HG02610 (cell line): ENCODE measurements at regions not wholly inside any gene's neighbourhood (a gene's known extent, or its start where the extent isn't known, plus 50 kb on each side); places are given as distances from the start of the nearest gene placed in this dataset.

ENCODE experiments used
- ATAC-seq: cut with Tn5 transposase; IDR thresholded peaks from one replicate; pipeline ENCODE4 v1.9.1; 2021; ENCODE audit warnings: mild to moderate bottlenecking, moderate library complexity; ENCODE audit not compliant: unreplicated experiment

DNA sequence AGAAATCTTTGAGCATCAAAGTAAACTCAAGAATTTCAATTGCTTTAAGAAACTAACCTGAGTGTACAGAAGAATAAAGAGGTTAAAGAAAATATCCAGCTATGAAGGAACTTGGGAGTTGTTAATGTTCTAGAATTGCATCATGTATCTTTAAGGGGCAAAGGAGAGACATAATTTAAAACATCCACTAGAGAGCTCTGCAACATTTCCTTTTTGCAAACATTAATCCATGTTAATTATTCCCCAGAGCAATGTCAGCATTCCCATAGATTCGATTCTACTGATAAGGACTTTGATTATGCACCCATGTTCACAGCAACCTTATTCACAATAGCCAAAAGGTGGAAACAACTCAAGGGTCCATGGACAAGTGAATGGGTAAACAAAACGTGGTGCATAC lies 80.2 kb upstream of the SORBS2 start:
- no peak for ATAC-seq

DNA sequence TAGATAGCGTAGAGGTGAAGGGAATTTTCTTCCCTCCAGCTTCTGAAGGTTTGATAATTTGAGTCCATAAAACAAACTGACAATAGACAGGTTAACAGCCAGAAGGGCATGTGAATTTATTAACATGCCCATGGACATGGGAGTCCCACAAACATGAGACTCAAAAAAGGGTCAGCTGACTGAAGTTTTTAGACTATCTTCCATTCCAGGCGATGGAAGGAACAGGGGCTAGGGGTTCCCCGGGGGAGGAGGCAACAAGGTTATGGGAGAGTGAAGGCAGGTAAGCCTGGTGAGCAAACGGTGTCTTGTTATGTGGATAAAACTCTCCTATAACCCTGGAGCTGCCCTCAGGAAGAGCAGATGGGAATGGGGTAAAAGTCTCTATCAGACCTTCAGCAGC lies 81.5 kb upstream of the SORBS2 start:
- no peak for ATAC-seq

DNA sequence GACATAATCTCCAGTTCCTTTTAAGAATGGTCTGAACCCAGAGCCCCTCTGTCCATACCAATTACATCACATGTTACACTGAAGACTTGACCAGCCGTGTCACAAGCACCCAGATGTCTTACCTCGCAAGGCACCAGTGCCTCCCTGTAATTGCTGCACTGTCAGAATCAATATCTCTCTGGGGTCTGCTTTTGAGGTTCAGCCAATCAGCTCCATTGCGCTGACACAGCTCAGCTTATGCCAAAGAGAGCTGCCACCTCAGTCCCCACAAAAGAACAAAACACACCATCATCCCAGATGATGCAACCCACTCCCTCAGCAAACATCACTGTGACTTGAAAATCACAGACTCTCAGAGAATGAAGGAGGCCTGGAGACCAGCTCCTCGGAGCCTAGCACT lies 82.5 kb upstream of the SORBS2 start:
- ATAC-seq: no peak

DNA sequence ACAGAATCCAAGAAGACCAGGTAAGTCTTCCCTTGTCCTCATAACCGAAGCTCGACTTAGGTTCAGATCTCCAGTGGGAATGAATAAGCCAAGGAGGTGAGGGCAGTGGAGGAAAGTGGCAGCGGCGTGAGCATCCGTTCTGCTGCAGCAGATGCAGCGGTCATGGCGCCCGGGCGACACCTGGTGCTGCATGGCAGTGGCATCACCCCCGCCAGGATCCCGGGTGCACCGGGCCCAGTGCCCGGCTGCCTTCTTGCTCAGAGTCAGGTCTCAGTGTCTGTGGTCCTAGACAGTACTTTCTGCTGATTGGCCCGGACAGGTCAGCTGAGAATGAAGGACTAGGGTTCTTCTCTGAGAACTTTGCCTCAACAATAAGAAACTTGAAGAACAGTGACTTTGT lies 83.4 kb upstream of the SORBS2 start:
- ATAC-seq: no peak

DNA sequence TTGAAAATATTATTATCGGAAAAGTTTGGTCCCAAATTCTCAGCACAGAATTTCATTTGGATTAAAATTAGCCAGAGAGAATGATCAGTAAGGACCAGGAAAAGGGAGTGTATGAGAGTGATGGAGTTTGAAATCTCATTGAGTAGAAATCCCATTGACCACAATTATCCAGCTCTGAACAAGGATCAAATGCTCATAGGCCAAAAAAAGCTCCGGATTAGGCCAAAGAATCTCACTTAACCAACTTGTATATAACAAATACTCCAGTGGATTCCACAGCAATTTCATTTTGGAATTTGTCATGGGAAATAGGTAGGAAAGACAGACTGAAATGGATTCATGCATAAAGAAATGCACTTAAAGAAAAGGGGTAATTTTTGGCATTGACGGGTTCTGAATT lies 83.9 kb upstream of the SORBS2 start:
- ATAC-seq: no peak

DNA sequence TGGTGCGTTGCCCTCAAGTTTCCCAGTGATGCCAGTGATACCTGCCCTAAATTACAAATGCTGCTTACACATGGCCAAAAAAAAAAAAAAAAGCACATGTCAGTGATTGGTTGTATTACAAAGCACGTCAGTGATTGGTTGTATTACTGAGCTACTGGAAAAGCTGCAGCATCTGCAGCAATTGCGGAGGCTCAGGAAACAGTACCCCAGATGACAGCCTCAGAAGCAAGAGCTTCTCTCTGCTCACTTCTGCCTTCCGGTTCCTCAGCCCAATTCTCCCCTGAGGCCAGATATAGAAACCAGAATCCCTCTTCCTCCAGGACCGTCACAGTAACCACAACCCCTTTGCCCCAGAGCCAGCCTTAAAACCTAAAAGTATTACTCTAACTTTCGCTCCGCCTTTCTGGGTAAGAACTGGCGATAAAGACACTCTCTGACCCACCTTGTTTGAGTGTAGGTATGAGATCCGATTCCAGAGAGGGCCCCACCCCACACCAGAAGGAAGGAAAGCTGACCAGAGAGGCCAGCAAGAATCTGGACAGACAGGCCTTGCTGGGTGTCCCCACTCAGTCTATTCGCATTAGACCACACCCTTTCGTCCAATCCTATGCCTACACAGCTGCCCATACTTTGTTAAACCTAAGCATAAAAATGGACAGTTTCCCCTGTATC lies 85.0 kb upstream of the SORBS2 start:
- ATAC-seq: no peak

DNA sequence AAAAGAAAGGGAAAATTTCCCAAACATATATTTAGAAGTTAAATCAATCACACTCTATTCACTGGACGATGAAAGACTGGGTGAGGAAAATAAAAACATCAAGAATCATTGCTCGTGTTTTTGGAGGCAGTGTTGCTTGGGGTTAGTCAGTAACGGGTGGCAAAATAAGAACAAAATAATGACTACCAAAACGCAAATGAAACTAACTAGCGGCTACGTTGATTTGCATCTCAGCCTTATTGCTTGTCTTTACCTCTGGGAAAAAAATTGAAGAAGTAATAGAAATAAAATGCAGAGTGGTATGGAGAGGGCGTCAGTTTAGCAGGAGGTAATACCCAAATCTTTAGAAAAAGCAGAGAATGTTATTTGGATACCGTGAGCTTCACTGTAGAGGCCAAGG lies 86.4 kb upstream of the SORBS2 start:
- no peak for ATAC-seq

DNA sequence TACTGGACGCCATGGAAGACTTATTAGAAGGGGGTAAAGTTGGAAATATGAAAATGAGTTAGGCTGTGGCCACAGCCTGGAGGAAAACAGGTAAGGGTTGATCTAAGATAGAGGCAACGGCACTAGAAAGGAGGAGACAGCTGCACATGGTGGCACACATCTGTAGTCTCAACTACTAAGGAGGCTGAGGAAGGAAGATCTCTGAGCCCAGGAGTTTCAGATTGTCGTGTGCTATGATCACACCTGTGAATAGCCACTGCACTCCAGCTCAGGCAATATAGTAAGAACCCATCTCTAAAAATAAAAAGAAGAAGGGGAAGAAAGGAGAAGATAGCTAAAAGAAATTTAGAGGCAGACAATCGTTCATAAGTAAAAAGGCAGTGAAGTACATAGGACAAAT lies 87.8 kb upstream of the SORBS2 start:
- no peak for ATAC-seq

DNA sequence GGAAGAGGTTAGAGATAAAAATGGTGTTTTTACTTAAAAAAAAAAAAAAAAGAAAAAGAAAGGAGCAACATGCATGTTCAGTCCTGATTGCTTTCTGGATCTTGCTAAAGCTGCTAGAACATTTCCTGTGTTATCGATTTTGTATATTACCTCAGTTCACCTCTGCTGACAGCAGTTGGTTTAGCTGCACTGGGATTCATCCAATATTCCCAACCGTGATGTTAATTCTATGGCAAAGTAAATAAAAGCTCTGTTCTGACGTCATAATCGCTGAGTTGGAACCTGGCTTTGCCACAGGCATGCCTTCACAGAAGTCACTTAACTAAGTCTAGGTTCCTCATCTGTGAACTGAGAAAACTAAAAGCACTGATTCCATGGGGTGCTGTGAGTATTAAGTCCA lies 90.7 kb upstream of the SORBS2 start:
- no peak for ATAC-seq

DNA sequence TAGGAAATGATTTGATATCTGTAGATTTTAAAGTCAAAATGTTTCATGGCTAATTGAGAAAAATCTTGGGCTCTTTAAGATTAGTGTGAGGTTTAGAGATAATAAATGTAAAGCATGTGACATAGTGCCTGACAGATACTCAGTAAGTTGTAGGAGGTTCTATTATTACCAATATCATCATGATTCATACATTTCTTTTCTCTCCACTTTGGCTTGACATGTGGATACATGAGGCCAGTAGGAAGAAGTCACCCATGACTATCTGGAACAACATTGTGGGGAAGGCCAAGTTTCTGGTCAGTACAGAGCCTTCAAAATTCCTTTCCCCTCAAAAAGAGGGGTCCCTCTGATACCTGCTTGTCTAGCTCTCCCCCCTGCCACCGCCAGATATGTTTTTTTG lies 91.2 kb upstream of the SORBS2 start:
- ATAC-seq: no peak

DNA sequence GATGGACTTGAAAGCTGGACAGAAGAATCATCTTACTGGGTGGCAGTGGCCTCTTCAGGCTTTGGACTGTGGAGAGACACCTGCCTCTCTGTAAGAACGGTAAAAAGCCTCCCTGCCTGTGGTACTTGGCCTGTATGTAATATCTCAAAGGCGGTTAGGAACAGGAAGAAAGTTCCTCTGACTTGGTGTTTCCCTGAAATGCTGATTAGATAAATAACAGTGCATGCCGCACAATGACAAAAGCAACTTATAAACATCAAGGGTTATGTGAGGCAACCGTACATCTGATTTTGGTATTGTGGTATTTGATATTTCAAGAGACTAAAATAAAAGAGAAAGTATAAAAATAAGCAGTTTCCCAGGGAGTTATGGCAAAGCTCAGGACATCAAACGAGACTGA lies 92.4 kb upstream of the SORBS2 start:
- no peak for ATAC-seq

DNA sequence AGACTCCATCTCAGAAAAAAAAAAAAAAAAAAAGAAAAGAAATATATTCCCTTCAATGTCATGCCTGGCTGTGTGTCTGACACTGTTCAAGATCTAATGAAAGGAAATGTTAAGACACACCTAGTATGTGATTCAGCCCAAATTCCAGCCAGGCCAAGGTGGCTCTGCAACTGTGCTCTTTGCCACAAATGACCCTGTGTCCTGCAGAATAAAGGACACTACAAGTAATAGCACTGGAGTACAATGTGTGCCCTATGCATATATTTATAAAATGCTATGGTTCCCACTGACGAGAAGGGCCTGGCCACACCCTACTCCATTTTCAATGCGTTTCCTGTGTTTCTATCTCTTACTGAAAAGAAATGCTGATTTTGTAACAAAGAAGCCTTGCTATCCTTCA lies 98.0 kb upstream of the SORBS2 start:
- no peak for ATAC-seq

DNA sequence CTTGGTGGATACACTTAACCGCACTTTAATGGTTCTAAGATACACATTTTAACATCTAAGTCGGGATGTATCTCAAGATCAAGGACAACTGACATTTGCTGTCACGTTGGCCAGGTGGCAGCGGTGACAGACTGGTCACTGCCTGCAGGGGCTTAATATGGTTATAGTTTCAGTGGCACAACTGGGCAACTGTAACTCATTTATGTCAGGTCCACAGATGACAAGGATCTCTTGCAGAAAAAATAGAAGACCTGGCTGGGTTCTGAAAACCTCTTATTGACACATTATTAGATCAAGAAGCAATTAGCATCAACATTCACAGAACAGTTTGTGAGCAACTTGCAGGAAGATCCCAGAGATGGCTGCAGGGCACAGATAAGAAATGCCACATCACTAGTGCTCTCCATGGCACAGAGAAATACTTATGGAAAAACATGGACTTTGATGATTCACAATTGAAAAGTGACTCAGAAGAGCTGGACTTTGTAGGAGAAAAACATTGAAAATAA lies 99.6 kb upstream of the SORBS2 start:
- ATAC-seq: no peak

DNA sequence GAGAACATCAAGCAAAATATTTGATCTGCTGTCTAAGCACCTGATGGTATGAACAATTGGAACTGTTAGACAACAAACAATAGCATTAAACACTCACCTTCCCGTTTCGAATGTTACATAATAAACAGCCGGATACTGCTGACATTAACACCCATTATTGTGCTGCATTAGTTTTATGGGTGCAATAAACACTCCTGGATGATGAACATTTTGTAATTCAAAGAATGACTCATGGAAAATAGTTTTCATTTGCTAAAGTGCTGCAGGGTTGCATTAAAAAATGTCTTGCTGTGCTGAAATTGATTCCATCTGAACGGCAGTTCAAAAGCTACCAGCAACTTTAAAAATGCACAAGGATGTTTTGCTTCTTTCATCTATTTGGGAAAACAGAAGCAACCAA lies 100.8 kb upstream of the SORBS2 start:
- no peak for ATAC-seq

DNA sequence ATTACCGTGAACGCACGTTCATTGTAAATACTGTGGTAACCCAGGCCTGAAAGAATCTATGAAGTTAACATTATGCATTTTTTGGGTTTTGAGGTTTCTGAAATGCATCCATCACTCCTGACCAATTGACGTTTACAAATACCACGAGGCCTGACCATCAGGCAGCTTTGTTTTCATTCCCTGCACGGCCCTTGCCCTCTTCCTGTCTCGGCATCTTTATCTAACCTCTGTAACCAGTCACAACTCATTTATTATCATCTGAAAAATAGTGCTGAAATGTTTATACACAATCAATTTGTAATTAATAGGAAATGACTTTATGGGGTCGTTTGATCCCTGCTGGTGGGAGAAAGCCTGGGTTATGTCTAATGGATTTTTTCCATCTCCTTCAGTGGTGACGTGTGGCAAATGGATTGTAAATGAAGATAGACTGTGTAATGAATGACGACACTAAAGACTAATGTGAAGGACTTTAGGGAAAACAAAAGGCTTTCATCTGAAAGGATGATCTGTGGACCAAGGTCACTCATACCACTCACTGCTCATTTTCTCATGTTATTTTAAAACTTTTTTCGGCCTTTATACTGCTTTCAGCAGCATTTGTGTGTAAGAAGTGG lies 102.7 kb upstream of the SORBS2 start:
- no peak for ATAC-seq

DNA sequence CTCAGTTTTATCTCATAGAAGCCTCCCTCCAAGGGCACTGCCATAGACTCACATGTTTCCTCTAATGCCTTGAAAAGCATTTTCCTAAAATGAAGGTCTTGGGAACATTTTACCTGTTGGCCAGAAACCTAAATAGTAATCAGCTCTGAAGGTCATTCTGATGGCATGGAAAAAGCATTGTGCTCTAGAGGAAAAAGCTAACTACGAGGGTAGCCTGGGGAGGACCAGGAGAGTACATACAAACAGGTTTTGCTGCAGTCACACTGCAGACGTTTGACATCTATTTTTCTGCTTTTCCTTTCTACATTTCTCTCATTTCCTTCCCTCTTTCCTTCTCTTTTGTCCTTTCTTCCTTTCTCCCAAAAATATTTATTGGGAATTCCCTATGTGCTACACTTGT lies 103.3 kb upstream of the SORBS2 start:
- ATAC-seq: no peak

DNA sequence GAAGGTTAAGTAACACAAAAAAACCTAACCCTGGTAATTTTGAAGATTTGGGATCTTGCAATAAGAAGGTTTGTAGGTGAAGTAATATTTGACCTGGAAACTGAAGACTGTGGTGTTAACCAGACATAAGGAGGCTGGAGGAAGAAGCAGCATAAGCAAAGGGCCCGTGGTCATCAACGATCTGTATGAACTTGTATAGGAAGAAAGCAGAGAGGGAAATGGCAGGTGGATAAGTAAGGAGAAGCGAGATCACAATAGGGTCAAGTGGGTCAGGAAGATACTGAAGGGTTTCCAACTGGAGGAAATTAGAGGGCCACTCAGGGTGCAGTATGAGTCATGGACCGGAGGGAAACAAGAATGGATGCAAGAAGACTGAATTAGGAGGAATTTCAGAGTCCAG lies 103.8 kb upstream of the SORBS2 start:
- ATAC-seq: no peak

DNA sequence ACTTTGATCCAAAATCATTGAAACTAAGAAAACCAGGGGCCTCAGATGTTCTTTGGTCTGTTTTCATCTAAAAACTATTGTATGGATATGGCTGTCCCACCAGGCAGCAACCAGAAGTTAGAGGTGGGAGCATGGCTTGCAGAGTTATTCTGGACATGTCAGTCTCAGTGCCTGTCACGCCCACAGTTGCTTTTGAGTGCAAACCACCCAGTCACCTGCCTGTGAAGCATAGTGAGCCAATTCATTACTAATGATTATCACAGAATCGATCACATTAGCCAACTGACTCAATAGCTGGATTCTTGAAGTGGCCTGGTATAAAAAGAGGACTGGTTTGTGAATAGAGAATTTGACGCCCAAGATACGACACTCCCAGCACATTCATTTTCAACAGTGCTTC lies 104.2 kb upstream of the SORBS2 start:
- no peak for ATAC-seq

DNA sequence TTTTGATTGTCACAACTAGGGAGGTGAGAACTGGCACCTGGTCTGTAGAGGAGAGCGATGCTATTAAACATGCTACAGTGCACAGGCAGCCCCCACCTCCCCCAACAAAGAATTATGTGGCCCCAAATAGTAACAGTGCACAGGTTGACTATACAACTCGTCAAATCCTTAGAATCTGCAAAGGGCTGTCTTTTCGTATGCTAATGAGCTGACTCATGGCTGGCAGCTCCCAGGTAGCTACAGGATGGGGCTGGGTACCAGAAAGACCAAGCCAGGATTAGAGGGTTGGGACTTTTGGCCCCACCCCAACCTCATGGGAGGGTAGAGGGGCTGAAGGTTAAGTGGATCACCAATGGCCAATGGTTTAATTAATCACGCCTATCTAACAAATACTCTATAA lies 104.7 kb upstream of the SORBS2 start:
- no peak for ATAC-seq

DNA sequence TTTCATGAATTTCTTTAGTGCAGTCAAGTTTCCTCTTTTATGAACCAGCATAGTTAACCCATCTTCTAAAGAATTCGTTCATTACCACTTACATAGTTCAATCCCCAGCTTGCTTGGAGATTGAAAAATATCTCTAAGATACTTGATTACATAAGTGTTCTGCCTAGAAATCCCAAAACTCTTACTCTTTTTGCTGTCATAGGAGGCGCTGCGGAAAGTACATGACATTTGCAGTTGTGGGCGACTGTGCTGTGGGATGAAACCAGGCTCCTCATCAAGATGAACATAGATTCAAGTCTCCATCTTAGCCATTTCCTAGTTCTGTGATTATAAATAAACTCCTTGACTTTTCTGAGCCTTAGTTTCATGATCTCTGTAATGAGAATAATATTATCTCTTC lies 107.1 kb upstream of the SORBS2 start:
- no peak for ATAC-seq

DNA sequence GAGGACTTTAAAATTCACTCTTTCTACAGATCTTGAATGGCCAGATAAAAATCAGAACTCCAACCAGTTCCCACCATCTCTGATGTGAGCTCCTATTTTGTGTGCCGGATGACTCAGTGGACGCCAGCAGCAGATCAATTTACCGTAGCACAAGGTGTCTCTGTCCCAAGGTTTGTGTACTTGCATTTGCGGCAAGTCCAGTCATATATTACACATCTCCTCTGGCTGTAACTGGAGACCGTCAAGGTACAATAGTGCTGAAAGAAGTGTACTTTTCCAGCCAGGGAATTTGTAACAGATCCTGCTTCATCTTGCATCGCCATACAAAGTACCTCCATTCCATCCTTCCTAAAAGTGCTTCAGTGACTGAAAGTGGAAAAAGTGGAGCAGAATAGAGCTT lies 108.2 kb upstream of the SORBS2 start:
- no peak for ATAC-seq

DNA sequence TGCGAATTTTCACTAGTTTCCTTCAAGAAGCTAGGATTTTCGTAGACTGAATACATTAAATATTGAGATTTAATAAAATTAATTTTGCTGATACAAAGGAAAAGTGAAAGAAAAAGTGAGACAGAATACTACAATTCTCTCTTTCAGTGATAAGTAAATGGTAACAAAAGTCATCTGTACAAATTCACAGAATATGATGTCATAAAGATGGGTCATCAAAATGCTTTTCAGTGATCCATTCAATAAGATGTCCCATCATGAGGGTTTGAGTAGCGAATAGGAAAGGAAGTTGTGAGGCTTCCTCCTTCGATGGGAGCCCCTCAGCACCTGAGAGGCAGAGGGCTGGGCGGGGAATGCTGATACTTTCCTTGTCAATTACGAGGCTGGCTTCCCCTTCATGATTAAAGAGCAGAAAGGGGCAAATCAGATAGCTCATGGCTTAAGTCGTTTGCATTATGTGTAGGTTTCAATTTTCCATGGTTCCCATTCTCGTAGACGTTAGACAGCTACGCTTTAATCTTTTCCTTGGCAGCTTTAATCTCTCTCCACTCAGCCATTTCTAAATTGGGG lies 108.8 kb upstream of the SORBS2 start:
- ATAC-seq: no peak
